Caco-2 (cell line): ENCODE measurements at regions not wholly inside any gene's neighbourhood (a gene's known extent, or its start where the extent isn't known, plus 50 kb on each side); places are given as distances from the start of the nearest gene placed in this dataset.

Experiments
- BruUV-seq: library from RNA; stranded (reverse); fragments of 400-500 nt; replicated peaks from 2 replicates; lab custom pipeline; 2021; lab: Mats Ljungman, UMichigan
- CTCF ChIA-PET: fragments of 300-600 bp; sonication (Branson Sonifier 250); formaldehyde crosslinking; loops from one replicate; lab custom pipeline; 2022; ENCODE audit warnings: antibody characterized with exemption; lab: Charles Lee
- POLR2A ChIA-PET: fragments of 300-600 bp; sonication (Branson Sonifier 250); formaldehyde crosslinking; loops from one replicate; lab custom pipeline; 2022; ENCODE audit warnings: antibody characterized with exemption; lab: Charles Lee
- DNase-seq, 2 experiments: peaks; one replicate each; pipeline versions ENCODE4 v3.0.0 to v3.0.0-alpha.2; 2020 to 2022
- H3K27me3 ChIP-seq: replicated peaks from 2 replicates; pipeline ENCODE4 v1.6.0; 2011; ENCODE audit warnings: low read length; ENCODE audit not compliant: control insufficient read depth, insufficient read depth
- H3K36me3 ChIP-seq: 2 replicates; pipeline ENCODE4 v1.5.1; 2011; ENCODE audit warnings: low read length; ENCODE audit not compliant: control insufficient read depth, insufficient read depth
- H3K4me1 ChIP-seq: fragments of 250-450 bp; sonication (Bioruptor Pico); 2 replicates; pipeline ENCODE4 v1.5.1; 2020; ENCODE audit warnings: mild to moderate bottlenecking
- H3K4me3 ChIP-seq: 2 replicates; pipeline ENCODE4 v1.5.1; 2011; ENCODE audit warnings: low read depth, mild to moderate bottlenecking, control low read depth, low read length
- H3K9me3 ChIP-seq: fragments of 250-450 bp; sonication (Bioruptor Pico); 2 replicates; pipeline ENCODE4 v1.5.1; 2020; ENCODE audit warnings: mild to moderate bottlenecking, moderate library complexity
- H3K27ac Mint-ChIP-seq: one replicate; pipeline ENCODE4 v1.8.0; 2022; ENCODE audit warnings: mixed read lengths; ENCODE audit not compliant: unreplicated experiment
- H3K27me3 Mint-ChIP-seq: one replicate; pipeline ENCODE4 v1.8.0; 2022; ENCODE audit warnings: mixed read lengths; ENCODE audit not compliant: insufficient read depth, unreplicated experiment
- H3K36me3 Mint-ChIP-seq: one replicate; pipeline ENCODE4 v1.8.0; 2022; ENCODE audit warnings: mild to moderate bottlenecking, mixed read lengths; ENCODE audit not compliant: insufficient read depth, unreplicated experiment
- H3K4me1 Mint-ChIP-seq: one replicate; pipeline ENCODE4 v1.8.0; 2022; ENCODE audit warnings: low read depth, mixed read lengths; ENCODE audit not compliant: unreplicated experiment
- H3K4me3 Mint-ChIP-seq: one replicate; pipeline ENCODE4 v1.8.0; 2022; ENCODE audit warnings: mild to moderate bottlenecking, moderate library complexity, mixed read lengths; ENCODE audit not compliant: unreplicated experiment
- H3K9me3 Mint-ChIP-seq: one replicate; pipeline ENCODE4 v1.8.0; 2022; ENCODE audit warnings: mixed read lengths; ENCODE audit not compliant: unreplicated experiment
- CTCF ChIP-seq, 2 experiments: fragments of 200-600 bp in 1 of 2; IDR thresholded peaks; 1 replicate in 1 of 2; 2 replicates in 1 of 2; pipeline versions ENCODE4 v1.5.1 to v1.8.0; 2011 to 2022; ENCODE audit warnings: antibody characterized with exemption in 1 of 2, control low read depth in 1 of 2, inconsistent platforms in 1 of 2, low read depth in 1 of 2, low read length in 1 of 2, mild to moderate bottlenecking in 1 of 2, moderate library complexity in 1 of 2; ENCODE audit not compliant: insufficient read depth in 1 of 2, severe bottlenecking in 1 of 2, unreplicated experiment in 1 of 2
- intact Hi-C: fragments of 100-400 bp; cut with micrococcal nuclease; formaldehyde crosslinking; loops from one replicate; pipeline ENCODE4 v1.10.0; 2022; ENCODE audit not compliant: unreplicated experiment

- no peak overlapping the region for H3K4me3 Mint-ChIP-seq
- DNase-seq = no peak
- no peak overlapping the region for H3K27ac Mint-ChIP-seq
- no peak for TF ChIP-seq CTCF (IDR thresholded peaks at IDR 0.05; ENCODE audit: insufficient read depth in 1 of 2, low read depth in 1 of 2, low read length in 1 of 2, severe bottlenecking in 1 of 2, unreplicated experiment in 1 of 2)
- peaks cover 11% of the 10 kb centered on the region for H3K9me3 Mint-ChIP-seq
- ChIA-PET CTCF (no interaction called here), POLR2A (no interaction called here)
- Histone ChIP-seq H3K9me3 (no peaks in the 10 kb centered on the region), H3K4me3 (no peak overlapping the region), H3K4me1 (no peaks in the 10 kb centered on the region), H3K27me3 (no peaks in the 10 kb centered on the region), H3K36me3 (no peaks in the 10 kb centered on the region)
- no peaks in the 10 kb centered on the region for H3K36me3 Mint-ChIP-seq
- BruUV-seq = no TSS peak
- intact Hi-C loops = no loop called here
- peaks cover 11% of the 10 kb centered on the region for H3K27me3 Mint-ChIP-seq
- no peaks in the 10 kb centered on the region for H3K4me1 Mint-ChIP-seq
These were observed 793.7 kb upstream of the FANCL start for GRCh38 chr2:59034837-59035236.

- peaks cover 11% of the 10 kb centered on the region for H3K27me3 Mint-ChIP-seq
- Histone ChIP-seq H3K27me3 (no peaks in the 10 kb centered on the region), H3K4me3 (no peak overlapping the region), H3K36me3 (no peaks in the 10 kb centered on the region), H3K9me3 (no peaks in the 10 kb centered on the region; the same call in 1 of the 2 replicates), H3K4me1 (no peaks in the 10 kb centered on the region)
- H3K4me3 Mint-ChIP-seq = no peak overlapping the region
- H3K4me1 Mint-ChIP-seq = no peaks in the 10 kb centered on the region
- ChIA-PET CTCF (no interaction called here), POLR2A (no interaction called here)
- H3K9me3 Mint-ChIP-seq = peaks cover 11% of the 10 kb centered on the region
- no peak for DNase-seq
- no peak for TF ChIP-seq CTCF (IDR thresholded peaks at IDR 0.05; ENCODE audit: insufficient read depth in 1 of 2, low read depth in 1 of 2, low read length in 1 of 2, severe bottlenecking in 1 of 2, unreplicated experiment in 1 of 2)
- no peak overlapping the region for H3K27ac Mint-ChIP-seq
- intact Hi-C loops = no loop called here
- H3K36me3 Mint-ChIP-seq = no peaks in the 10 kb centered on the region
- BruUV-seq = no TSS peak
These were observed 793.0 kb upstream of the FANCL start for GRCh38 chr2:59034106-59034505.

- ChIA-PET CTCF (no interaction called here), POLR2A (no interaction called here)
- H3K36me3 ChIP-seq = no peaks in the 10 kb centered on the region
- H3K27me3 ChIP-seq = no peaks in the 10 kb centered on the region
- H3K36me3 Mint-ChIP-seq = no peaks in the 10 kb centered on the region
- H3K27ac Mint-ChIP-seq = no peak overlapping the region
- no peak for TF ChIP-seq CTCF (IDR thresholded peaks at IDR 0.05; ENCODE audit: insufficient read depth in 1 of 2, low read depth in 1 of 2, low read length in 1 of 2, severe bottlenecking in 1 of 2, unreplicated experiment in 1 of 2)
- intact Hi-C loops = no loop called here
- no peak overlapping the region for H3K4me3 ChIP-seq
- no TSS peak for BruUV-seq
- peaks cover 11% of the 10 kb centered on the region for H3K9me3 Mint-ChIP-seq
- peaks cover 8% of the 10 kb centered on the region for H3K27me3 Mint-ChIP-seq
- H3K4me3 Mint-ChIP-seq = no peak overlapping the region
- H3K9me3 ChIP-seq = no peaks in the 10 kb centered on the region; the same call in 1 of the 2 replicates
- no peak for DNase-seq
- H3K4me1 ChIP-seq = no peaks in the 10 kb centered on the region
- no peaks in the 10 kb centered on the region for H3K4me1 Mint-ChIP-seq
These were observed 792.5 kb upstream of the FANCL start for GRCh38 chr2:59033661-59034060.
